HG02759 (cell line): ENCODE measurements at regions not wholly inside any gene's neighbourhood (a gene's known extent, or its start where the extent isn't known, plus 50 kb on each side); places are given as distances from the start of the nearest gene placed in this dataset.

Experiments
- ATAC-seq: cut with Tn5 transposase; IDR thresholded peaks from one replicate; pipeline ENCODE4 v1.9.1; 2021; ENCODE audit warnings: mild to moderate bottlenecking, moderate library complexity; ENCODE audit not compliant: unreplicated experiment

DNA sequence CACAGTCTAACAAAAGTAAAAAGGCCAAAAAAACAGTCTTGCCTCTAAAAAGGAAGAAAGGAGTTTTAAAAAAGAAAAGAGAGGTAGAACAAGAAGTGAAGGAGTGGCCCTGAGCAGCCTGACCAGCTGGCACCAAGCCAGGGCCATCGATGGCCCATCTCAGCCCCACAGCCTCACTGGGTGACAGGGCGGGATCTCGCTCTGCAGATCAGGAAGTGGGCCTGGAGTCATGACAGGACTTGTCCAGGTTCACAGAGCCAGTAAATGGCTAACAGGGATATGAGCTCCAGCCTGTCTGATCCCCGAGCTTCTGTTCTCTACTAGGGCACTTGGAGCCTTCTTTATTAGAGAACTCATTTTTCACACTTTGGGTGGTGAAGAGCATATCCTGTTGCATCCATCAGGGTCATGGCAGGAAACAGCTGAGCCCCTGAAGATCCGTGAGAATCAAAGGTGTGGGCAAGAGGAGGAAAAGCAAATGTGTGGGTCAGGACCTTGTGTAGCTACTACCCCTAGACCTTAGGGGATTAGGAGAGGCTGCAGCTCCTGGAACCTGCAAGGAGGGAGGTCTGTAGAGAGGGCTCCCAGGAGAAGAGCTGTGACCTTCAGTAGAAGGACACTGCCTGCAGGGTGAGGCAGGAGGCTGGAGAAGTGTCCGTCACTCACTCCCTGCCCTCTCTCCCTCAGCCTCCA lies 299.0 kb upstream of the MSX2 start:
- ATAC-seq, result no peak

- ATAC-seq, result no peak
Measured at GRCh38 chr5:174425964-174426290, 298.5 kb upstream of the MSX2 start.

- no peak for ATAC-seq
Measured at GRCh38 chr5:174426388-174426787, 298.0 kb upstream of the MSX2 start.

- no peak for ATAC-seq
Measured at GRCh38 chr5:174426851-174427250, 297.5 kb upstream of the MSX2 start.

GRCh38 chr5:174427304-174427703 lies 297.1 kb upstream of the MSX2 start:
- no peak for ATAC-seq

GRCh38 chr5:174428895-174429294 lies 295.5 kb upstream of the MSX2 start:
- no peak for ATAC-seq

DNA sequence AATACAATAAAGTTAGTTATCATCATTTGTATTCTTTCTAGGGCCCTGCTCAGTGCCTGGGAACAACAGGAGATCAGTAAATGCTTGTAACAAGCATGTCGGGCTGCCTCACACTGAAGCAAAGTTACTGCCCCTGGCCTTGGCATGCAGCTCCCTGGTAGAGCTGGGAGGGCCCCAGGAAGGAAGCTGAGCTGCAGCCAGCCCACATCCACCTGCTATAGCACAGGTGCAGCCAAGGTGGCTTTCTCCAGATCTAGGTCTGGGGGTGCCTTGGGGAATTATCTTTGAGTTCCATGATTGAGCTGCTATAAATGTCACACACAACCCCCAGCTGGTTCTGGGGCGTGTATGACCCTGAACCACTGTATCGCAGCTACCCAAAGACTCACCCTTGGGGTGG lies 293.4 kb upstream of the MSX2 start:
- no peak for ATAC-seq

DNA sequence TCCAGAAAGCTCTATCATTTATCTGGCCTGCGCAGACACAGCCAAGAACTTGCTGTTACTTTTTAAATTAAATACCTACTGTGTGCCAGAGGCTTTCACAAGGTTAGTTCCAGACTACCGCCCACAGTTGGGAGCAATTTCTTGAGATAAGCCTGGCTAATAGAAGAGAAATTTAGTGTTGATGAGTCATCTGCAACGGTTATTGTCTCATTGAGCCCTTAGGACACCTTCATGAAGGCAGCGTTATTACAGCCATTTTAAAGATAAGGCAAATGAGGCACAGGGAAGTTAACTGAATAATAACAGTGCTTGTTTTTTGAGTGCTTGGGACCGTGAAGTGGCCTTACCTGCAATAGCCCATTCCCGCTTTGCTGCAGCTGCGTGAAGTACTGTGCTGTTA lies 292.9 kb upstream of the MSX2 start:
- no peak for ATAC-seq

GRCh38 chr5:174433098-174433497 lies 291.3 kb upstream of the MSX2 start:
- ATAC-seq, result no peak

- ATAC-seq, result no peak
Measured at GRCh38 chr5:174436750-174437149, 287.6 kb upstream of the MSX2 start.

DNA sequence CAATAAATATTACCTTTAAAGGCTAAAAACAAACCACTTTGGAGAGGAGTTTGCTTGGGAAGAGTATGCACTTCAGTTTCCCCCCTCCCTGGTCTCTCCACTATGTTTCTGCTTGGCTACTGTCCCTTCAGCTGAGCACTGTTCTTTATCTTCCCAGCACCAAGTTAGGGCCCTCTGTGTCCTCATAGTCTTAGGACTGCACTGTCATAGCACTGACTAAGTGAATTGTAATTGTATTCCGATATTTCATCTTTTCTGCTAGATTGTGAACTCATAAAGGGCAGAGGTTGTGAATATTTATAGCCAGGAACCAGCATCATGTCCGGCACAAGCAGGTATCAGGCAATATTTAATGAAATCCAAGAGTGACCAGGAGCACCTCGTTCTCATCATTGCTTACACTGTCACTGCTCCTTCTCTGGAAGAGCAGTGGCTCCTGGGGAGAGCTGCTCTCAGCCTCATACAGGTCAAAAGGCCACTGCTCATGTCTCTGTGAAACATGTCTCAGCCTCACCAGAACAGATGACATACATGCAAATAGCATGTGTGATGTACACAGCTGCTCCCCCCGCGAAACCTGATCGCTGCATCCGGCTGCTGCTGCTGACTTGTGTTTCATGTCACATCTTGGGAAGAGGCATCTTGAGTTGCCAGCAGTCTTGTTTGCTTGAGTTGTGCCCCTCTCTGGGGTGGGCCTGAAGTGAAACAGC lies 279.7 kb upstream of the MSX2 start:
- no peak for ATAC-seq

DNA sequence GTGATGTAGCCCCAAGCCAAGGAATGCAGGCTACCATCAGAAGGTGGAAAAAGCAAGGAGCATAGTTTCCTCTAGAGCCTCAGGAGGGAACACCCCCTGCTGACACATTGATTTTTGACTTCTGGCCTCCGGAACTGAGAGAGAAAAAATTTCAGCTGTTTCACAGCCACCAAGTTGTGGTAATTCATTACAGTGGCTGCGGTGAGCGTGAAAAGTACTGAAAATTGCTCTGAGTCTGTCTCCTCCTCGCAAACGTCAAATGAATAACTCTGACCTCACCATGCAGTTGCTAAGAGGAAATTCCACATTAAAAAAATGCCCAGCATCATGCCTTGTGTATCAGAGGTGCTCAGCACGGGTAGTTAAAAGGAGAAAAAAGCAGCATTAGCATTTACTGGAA lies 277.9 kb upstream of the MSX2 start:
- ATAC-seq, result no peak

DNA sequence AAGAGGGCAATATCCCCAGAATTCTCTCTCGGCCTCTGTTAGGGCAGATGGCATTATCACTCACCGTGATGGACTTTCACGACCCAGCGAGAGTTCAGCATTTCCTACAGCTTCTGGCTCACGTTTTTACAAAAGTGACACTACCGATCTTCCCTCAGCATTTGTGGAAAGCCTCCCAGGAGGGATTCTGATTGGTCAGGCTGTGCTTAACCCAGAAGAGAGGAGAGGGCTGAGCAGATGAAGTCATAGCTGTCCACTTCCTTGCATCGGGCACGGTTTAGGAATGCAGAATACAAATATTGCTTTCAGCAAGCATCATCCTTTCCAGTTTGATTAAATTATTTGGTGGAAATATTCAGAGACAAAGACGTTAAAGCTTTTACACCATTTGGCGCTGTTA lies 277.4 kb upstream of the MSX2 start:
- ATAC-seq, result no peak

DNA sequence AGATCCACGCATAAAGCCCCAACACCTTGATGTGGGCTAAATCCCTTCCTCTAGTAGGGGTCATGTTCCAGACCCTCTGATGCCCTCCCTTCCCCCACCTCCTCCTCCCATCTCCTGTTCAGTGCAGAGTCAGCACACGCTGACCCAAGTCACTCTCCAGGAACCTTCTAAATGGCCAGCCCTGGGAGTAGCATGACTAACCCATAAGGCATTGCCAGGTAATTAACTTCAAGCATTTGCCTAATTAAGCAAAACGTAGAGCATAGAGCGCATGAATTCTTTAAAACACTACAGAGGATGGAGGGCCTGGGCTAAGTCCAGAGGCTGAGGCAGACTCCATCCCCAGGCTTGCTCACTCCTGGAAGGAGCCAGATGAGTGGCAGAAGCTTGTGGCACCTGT lies 276.3 kb upstream of the MSX2 start:
- ATAC-seq, result no peak

GRCh38 chr5:174448662-174449061 lies 275.7 kb upstream of the MSX2 start:
- no peak for ATAC-seq

GRCh38 chr5:174453690-174454089 lies 270.7 kb upstream of the MSX2 start:
- no peak for ATAC-seq

- no peak for ATAC-seq
Measured at GRCh38 chr5:174454464-174454863, 269.9 kb upstream of the MSX2 start.

GRCh38 chr5:174454890-174455289 lies 269.5 kb upstream of the MSX2 start:
- ATAC-seq, result no peak

DNA sequence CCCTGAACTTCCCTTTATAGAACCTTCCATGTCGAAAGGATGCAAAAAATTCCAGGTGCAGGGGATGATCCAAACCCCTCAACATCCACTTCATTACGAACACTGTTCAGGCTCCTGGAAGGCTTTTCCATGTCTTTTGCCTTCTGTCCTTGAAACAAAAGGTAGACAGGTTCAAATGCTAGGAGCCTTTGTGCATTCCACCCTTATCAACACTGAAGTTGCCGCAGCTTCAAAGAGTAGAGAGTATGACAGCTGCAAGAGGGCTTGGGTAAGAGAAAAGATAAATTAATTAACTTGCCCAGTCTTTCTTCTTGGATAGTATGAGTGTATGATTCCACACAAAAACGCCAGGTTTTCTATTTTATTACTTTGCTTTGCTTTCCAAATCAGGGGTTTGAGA lies 269.1 kb upstream of the MSX2 start:
- ATAC-seq, result no peak

DNA sequence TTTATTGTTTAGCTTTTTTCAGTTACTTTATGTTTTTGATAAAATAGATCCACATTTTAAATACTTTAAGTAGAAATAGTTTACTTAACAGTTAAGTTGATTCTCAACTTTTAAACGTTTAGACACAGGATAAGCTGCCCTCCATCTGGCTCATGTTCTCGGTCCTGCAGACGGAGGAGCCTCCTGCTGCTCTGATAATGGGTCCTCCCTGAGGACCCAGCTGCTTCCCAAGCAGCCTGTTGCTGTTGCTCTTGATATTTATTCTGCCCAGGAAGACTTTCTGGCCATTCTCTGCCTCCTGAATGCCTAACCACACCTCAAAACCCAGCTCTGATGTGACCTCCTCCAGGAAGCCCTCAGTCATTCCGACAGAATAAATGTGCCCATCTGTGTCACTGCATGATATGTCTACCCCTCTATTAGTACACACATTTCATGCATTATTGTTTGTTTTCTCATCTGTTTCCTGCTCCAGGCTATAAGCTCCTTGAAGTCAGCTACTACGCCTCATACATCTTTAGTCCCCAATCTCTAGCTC lies 267.2 kb upstream of the MSX2 start:
- no peak for ATAC-seq

- ATAC-seq, result no peak
Measured at GRCh38 chr5:174459071-174459702, 265.2 kb upstream of the MSX2 start.

- no peak for ATAC-seq
Measured at GRCh38 chr5:174459832-174460448, 264.4 kb upstream of the MSX2 start.
